ENCODE measurements at regions not wholly inside any gene's neighbourhood (a gene's known extent, or its start where the extent isn't known, plus 50 kb on each side); places are given as distances from the start of the nearest gene placed in this dataset.
"Not testable (repeated sequence)": the region's sequence is repeated elsewhere in the genome, so short reads cannot be mapped to it uniquely, and the experiment has no call there.

DNA sequence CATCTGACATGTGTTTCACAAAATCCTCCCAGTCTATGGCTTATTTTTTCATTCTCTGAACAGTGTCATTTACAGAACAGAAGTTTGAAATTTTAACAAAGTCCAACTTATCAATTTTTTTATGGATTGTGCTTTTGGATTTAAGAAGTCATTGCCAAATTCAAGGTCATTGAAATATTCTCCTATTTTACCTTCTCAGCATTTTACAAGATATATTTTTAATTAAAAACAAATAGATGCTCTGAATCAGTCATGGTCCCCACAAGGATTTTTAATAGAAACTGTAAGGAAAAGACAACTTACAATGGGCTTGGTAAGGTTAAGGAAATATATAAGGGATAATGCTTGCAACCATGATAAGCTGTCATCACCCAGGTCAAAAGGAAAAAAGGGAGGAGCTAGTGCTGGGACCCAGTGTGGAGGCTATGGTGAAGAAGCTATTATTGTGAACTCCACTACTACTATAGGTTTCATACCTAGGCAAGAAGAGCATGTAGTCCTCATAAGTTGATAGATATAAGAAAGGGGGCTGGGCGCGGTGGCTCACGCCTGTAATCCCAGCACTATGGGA, 144.5 kb upstream of the KCNJ15 start:
- no peak overlapping the region for H3K4me3 Mint-ChIP-seq
- no peak overlapping the region for H3K27ac Mint-ChIP-seq
- TF ChIP-seq, protein P1, sequence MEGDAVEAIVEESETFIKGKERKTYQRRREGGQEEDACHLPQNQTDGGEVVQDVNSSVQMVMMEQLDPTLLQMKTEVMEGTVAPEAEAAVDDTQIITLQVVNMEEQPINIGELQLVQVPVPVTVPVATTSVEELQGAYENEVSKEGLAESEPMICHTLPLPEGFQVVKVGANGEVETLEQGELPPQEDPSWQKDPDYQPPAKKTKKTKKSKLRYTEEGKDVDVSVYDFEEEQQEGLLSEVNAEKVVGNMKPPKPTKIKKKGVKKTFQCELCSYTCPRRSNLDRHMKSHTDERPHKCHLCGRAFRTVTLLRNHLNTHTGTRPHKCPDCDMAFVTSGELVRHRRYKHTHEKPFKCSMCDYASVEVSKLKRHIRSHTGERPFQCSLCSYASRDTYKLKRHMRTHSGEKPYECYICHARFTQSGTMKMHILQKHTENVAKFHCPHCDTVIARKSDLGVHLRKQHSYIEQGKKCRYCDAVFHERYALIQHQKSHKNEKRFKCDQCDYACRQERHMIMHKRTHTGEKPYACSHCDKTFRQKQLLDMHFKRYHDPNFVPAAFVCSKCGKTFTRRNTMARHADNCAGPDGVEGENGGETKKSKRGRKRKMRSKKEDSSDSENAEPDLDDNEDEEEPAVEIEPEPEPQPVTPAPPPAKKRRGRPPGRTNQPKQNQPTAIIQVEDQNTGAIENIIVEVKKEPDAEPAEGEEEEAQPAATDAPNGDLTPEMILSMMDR (IDR thresholded peaks at IDR 0.05), result no peak
- no peaks in the 10 kb centered on the region for H3K4me1 Mint-ChIP-seq (ENCODE audit: low read depth)
- H3K9me3 Mint-ChIP-seq, result no peaks in the 10 kb centered on the region
- H3K36me3 Mint-ChIP-seq (ENCODE audit: low read depth), result no peaks in the 10 kb centered on the region
- H3K27me3 Mint-ChIP-seq (ENCODE audit: insufficient read depth), result peaks cover 9% of the 10 kb centered on the region
- no peak for DNase-seq

DNA sequence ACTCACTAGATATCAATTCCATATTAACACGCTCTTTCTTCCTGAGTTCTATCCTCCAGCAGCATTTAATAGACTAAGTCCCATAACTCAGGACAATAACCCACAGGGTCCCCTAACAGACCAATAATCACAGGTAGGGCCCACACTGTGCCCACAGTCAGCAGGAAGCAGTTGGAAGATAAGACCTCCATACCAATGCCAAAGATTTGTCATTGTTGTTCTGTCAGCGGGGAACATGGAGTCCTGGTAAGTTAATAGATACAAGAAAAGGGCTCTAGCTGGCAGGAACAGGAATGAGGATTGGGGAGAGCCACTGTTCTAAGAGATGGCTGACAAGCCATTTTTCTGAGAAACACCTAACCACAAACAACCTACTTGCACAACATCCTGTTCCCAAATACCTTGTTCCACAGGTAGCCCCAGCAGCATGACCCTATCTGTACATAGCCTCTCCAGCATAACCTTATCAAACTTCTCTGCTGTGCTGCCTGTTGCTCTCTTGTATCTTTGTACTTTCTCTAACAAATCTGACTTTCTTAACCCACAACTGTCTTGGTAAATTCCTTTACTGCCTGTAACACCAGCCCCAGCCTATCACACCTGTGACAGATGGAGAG, 142.0 kb upstream of the KCNJ15 start:
- Mint-ChIP-seq H3K27me3 (ENCODE audit: insufficient read depth) (peaks cover 7% of the 10 kb centered on the region), H3K27ac (no peak overlapping the region), H3K4me3 (no peak overlapping the region), H3K9me3 (no peaks in the 10 kb centered on the region), H3K4me1 (ENCODE audit: low read depth) (no peaks in the 10 kb centered on the region), H3K36me3 (ENCODE audit: low read depth) (no peaks in the 10 kb centered on the region)
- DNase-seq, result no peak
- TF ChIP-seq, protein P1 (IDR thresholded peaks at IDR 0.05), result no peak

DNA sequence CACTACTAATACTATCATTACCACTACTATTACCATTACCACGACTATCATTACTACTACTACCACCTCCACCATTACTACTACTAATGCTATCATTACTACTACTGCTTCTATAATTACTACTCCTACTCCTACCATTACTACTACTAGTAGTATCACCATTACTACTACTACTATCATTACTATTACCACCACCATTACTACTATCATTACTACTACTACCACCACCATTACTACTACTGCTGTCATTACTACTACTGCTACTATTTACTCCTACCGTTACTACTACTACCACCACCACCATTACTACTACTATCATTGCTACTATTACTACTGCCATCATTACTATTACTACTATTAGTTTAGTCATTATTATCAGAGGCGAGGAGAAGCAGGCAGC, 140.9 kb upstream of the KCNJ15 start:
- no peaks in the 10 kb centered on the region for H3K9me3 Mint-ChIP-seq
- DNase-seq, result no peak
- no peaks in the 10 kb centered on the region for H3K4me1 Mint-ChIP-seq (ENCODE audit: low read depth)
- no peak overlapping the region for H3K27ac Mint-ChIP-seq
- peaks cover 7% of the 10 kb centered on the region for H3K27me3 Mint-ChIP-seq (ENCODE audit: insufficient read depth)
- no peaks in the 10 kb centered on the region for H3K36me3 Mint-ChIP-seq (ENCODE audit: low read depth)
- no peak overlapping the region for H3K4me3 Mint-ChIP-seq
- TF ChIP-seq, protein P1 (IDR thresholded peaks at IDR 0.05), result no peak

DNA sequence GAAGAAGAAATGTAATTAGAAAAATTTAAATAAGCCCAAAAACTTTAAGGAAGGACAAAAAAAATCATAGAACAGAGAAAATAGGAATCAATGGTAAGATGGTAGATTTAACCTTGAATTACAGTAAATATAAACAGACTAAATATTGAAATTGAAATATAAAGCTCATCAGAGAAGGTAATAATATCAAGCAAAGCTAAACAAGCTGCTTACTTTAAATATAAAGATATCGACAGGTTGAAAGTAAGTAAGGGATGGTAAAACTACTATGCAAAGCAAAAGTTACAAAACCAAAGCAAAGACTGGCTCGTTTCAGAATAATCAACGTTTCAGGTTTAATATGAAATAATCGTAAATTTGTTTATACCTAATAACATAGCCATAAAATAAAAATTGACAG, 137.0 kb upstream of the KCNJ15 start:
- no peak overlapping the region for H3K4me3 Mint-ChIP-seq
- H3K27me3 Mint-ChIP-seq (ENCODE audit: insufficient read depth), result peaks cover 2% of the 10 kb centered on the region; the same call in 1 of the 2 replicates
- H3K9me3 Mint-ChIP-seq, result no peaks in the 10 kb centered on the region
- H3K4me1 Mint-ChIP-seq (ENCODE audit: low read depth), result no peaks in the 10 kb centered on the region
- no peaks in the 10 kb centered on the region for H3K36me3 Mint-ChIP-seq (ENCODE audit: low read depth)
- H3K27ac Mint-ChIP-seq, result no peak overlapping the region
- no peak for DNase-seq
- TF ChIP-seq, protein P1 (IDR thresholded peaks at IDR 0.05), result no peak

DNA sequence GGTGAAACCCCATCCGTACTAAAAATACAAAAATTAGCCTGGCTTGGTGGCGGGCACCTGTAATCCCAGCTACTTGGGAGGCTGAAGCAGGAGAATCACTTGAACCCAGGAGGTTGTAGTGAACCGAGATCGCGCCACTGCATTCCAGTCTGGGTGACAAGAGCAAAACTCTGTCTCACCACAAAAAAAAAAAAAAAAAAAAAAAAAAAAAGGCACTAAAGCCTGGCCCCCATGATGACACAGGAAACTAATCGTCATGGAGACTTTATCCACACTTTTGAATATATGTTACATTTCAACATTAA, 136.2 kb upstream of the KCNJ15 start:
- not testable (repeated sequence) for H3K4me1 Mint-ChIP-seq (ENCODE audit: low read depth); DNase-seq; H3K27ac Mint-ChIP-seq; H3K36me3 Mint-ChIP-seq (ENCODE audit: low read depth); H3K27me3 Mint-ChIP-seq (ENCODE audit: insufficient read depth); H3K9me3 Mint-ChIP-seq; H3K4me3 Mint-ChIP-seq

DNA sequence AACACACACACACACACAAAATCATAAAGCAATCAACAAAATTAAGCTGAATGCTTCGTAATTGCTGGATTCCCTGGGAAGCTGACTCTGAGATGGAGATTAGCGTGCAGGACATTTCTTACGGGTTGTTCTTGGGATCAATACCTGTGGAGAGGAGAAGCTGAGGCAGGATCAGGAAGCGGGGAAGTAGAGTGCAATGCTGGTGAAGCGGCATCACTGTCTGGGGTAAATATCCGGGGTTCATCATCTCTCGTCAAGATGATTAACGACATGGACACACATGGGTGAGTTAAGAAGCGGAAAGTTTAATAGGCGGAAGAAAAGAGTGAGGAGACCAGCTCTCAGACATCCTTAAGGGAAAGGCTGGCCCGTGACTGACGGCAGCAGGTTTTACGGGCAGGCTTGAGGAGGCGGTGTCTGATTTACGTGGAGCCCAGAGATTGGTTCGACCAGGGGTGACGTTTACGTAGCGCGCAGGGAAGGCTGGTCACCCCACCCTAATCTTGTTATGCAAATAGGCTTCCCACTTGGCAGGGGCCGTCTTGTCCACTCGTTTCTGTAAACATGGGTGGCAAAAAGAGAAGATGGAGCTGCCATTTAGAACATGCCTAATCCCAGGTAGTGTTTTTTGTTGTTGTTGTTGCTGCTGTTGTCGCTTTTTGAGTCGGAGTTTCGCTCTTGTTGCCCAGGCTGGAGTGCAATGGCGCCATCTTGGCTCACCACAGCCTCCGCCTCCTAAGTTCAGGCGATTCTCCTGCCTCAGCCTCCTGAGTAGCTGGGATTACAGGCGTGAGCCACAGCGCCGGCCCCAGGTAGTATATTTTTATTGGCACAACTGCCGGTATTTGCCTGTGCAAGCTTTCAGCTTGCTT, 135.6 kb upstream of the KCNJ15 start:
- TF ChIP-seq, protein P1 (IDR thresholded peaks at IDR 0.05), result no peak
- Mint-ChIP-seq H3K4me1 (ENCODE audit: low read depth) (no peaks in the 10 kb centered on the region), H3K27me3 (ENCODE audit: insufficient read depth) (peaks cover 6% of the 10 kb centered on the region), H3K27ac (no peak overlapping the region), H3K4me3 (no peak overlapping the region), H3K36me3 (ENCODE audit: low read depth) (no peaks in the 10 kb centered on the region), H3K9me3 (no peaks in the 10 kb centered on the region)
- DNase-seq, result no peak
